Retina (tissue), 1 donor: ENCODE measurements at regions not wholly inside any gene's neighbourhood (a gene's known extent, or its start where the extent isn't known, plus 50 kb on each side); places are given as distances from the start of the nearest gene placed in this dataset.
"Not testable (repeated sequence)": the region's sequence is repeated elsewhere in the genome, so short reads cannot be mapped to it uniquely, and the experiment has no call there.

Experiments used
- DNase-seq: peaks from one replicate; pipeline ENCODE4 v3.0.0-alpha.2; 2016

GRCh38 chr9:88880199-88880598 is 111.1 kb upstream of the S1PR3 start:
- no peak for DNase-seq

- not testable (repeated sequence) for DNase-seq
Observed at GRCh38 chr9:88884291-88884690, 107.0 kb upstream of the S1PR3 start.

GRCh38 chr9:88886762-88887161 is 104.5 kb upstream of the S1PR3 start:
- DNase-seq, result not testable (repeated sequence)

- no peak for DNase-seq
Observed at GRCh38 chr9:88889386-88889785, 101.9 kb upstream of the S1PR3 start.

- no peak for DNase-seq
Observed at GRCh38 chr9:88890546-88890945, 100.7 kb upstream of the S1PR3 start.

- DNase-seq, result no peak
Observed at GRCh38 chr9:88891040-88891439, 100.2 kb upstream of the S1PR3 start.

- DNase-seq, result no peak
Observed at GRCh38 chr9:88892724-88893123, 98.5 kb upstream of the S1PR3 start.

GRCh38 chr9:88897081-88897480 is 94.2 kb upstream of the S1PR3 start:
- no peak for DNase-seq

GRCh38 chr9:88898039-88898720 is 93.1 kb upstream of the S1PR3 start:
- no peak for DNase-seq

GRCh38 chr9:88905506-88905905 is 85.8 kb upstream of the S1PR3 start:
- DNase-seq, result no peak

- no peak for DNase-seq
Observed at GRCh38 chr9:88915916-88916315, 75.4 kb upstream of the S1PR3 start.

GRCh38 chr9:88916894-88917293 is 74.4 kb upstream of the S1PR3 start:
- no peak for DNase-seq

- no peak for DNase-seq
Observed at GRCh38 chr9:88917375-88917774, 73.9 kb upstream of the S1PR3 start.

- DNase-seq, result not testable (repeated sequence)
Observed at GRCh38 chr9:88918537-88918936, 72.7 kb upstream of the S1PR3 start.

GRCh38 chr9:88920645-88921044 is 70.6 kb upstream of the S1PR3 start:
- no peak for DNase-seq

GRCh38 chr9:88922091-88922490 is 69.2 kb upstream of the S1PR3 start:
- no peak for DNase-seq

GRCh38 chr9:88923092-88923491 is 68.2 kb upstream of the S1PR3 start:
- DNase-seq, result no peak

GRCh38 chr9:88923653-88924288 is 67.5 kb upstream of the S1PR3 start:
- no peak for DNase-seq

- no peak for DNase-seq
Observed at GRCh38 chr9:88925481-88925880, 65.8 kb upstream of the S1PR3 start.

- no peak for DNase-seq
Observed at GRCh38 chr9:88926781-88927505, 64.3 kb upstream of the S1PR3 start.

GRCh38 chr9:88927510-88927909 is 63.8 kb upstream of the S1PR3 start:
- no peak for DNase-seq

GRCh38 chr9:88930716-88931115 is 60.6 kb upstream of the S1PR3 start:
- DNase-seq, result no peak

GRCh38 chr9:88932766-88933165 is 58.5 kb upstream of the S1PR3 start:
- no peak for DNase-seq
